Endodermal cell (in vitro differentiated cells): ENCODE measurements at regions not wholly inside any gene's neighbourhood (a gene's known extent, or its start where the extent isn't known, plus 50 kb on each side); places are given as distances from the start of the nearest gene placed in this dataset.

Experiments used
- DNase-seq: peaks from one replicate; pipeline ENCODE4 v3.0.0-alpha.2; 2017
- H3K27ac ChIP-seq: 2 replicates; pipeline ENCODE4 v1.5.1; 2013; ENCODE audit warnings: mild to moderate bottlenecking, low read depth, low read length, moderate library complexity
- H3K27me3 ChIP-seq: 2 replicates; pipeline ENCODE4 v1.6.1; 2013; ENCODE audit warnings: mild to moderate bottlenecking, low read length, moderate library complexity; ENCODE audit not compliant: insufficient read depth, control insufficient read depth, poor library complexity, severe bottlenecking
- H3K36me3 ChIP-seq: 2 replicates; pipeline ENCODE4 v1.7.0; 2013; ENCODE audit warnings: mild to moderate bottlenecking, low read length, moderate library complexity; ENCODE audit not compliant: control insufficient read depth, insufficient read depth
- H3K4me1 ChIP-seq: one replicate; pipeline ENCODE4 v1.7.0; 2013; ENCODE audit warnings: low read length; ENCODE audit not compliant: control insufficient read depth, insufficient read depth
- H3K4me3 ChIP-seq: 2 replicates; pipeline ENCODE4 v1.5.1; 2013; ENCODE audit warnings: mild to moderate bottlenecking, low read length, moderate library complexity
- H3K9ac ChIP-seq: 2 replicates; pipeline ENCODE4 v1.6.1; 2013; ENCODE audit warnings: mild to moderate bottlenecking, low read length, moderate library complexity; ENCODE audit not compliant: poor library complexity, severe bottlenecking; ENCODE audit errors: extremely low read depth
- H3K9me3 ChIP-seq: 2 replicates; pipeline ENCODE4 v1.6.1; 2013; ENCODE audit warnings: mild to moderate bottlenecking, low read length, moderate library complexity; ENCODE audit not compliant: control insufficient read depth
- H3K27ac Mint-ChIP-seq: 2 replicates; pipeline ENCODE4 v1.8.0; 2020; ENCODE audit warnings: mixed read lengths
- H3K27me3 Mint-ChIP-seq: 2 replicates; pipeline ENCODE4 v1.8.0; 2021; ENCODE audit warnings: mild to moderate bottlenecking, mixed read lengths; ENCODE audit not compliant: insufficient read depth
- H3K36me3 Mint-ChIP-seq: 2 replicates; pipeline ENCODE4 v1.8.0; 2020; ENCODE audit warnings: low read depth, mixed read lengths
- H3K4me1 Mint-ChIP-seq: 2 replicates; pipeline ENCODE4 v1.8.0; 2020; ENCODE audit warnings: mixed read lengths
- H3K4me3 Mint-ChIP-seq: 2 replicates; pipeline ENCODE4 v1.8.0; 2020; ENCODE audit warnings: mild to moderate bottlenecking, moderate library complexity, mixed read lengths
- H3K9me3 Mint-ChIP-seq: 2 replicates; pipeline ENCODE4 v1.8.0; 2020; ENCODE audit warnings: mild to moderate bottlenecking, mixed read lengths
- CTCF ChIP-seq: fragments of 200-600 bp; sonication (generic); conservative IDR thresholded peaks from 2 replicates; pipeline ENCODE4 v1.5.0; 2021; ENCODE audit warnings: antibody characterized with exemption, mild to moderate bottlenecking
- WGBS, 2 experiments: methylation state at CpG; one replicate each; pipeline versions ENCODE4 v1.1.5 to v1.1.7; 2013; ENCODE audit warnings: missing lambda C conversion rate in 2 of 2, mixed read lengths in 1 of 2; ENCODE audit not compliant: insufficient coverage in 1 of 2, insufficient read length in 1 of 2; 5-methylcytosine and 5-hydroxymethylcytosine counted together

DNA sequence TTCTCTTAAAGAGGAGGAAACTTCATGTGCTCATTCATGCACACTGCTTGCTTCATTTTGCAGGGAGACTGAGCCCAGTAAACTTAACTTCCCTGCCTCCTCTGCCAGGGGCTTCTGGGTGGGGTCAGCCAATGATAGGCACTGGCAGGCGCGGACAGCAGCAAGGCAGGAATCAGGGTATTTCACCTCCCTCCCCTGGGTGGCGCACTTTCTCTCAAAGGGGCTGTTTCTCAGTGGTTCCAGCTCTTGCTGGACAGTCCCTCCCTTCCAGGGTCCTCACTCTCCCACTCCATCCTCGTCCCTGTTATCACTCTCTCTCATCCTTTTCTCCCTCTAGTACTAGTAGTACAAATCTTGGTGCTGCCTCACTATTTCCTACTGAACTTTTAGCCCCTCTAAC is 320.5 kb upstream of the ZNF521 start:
- no peak overlapping the region for H3K4me3 ChIP-seq
- peak; percentile 89 for DNase-seq
- Mint-ChIP-seq H3K4me1 (peaks cover 8% of the 10 kb centered on the region), H3K4me3 (no peak overlapping the region), H3K36me3 (no peaks in the 10 kb centered on the region), H3K27me3 (no peaks in the 10 kb centered on the region), H3K27ac (no peak overlapping the region), H3K9me3 (no peaks in the 10 kb centered on the region)
- no peaks in the 10 kb centered on the region for H3K4me1 ChIP-seq
- H3K36me3 ChIP-seq, result no peaks in the 10 kb centered on the region
- H3K9ac ChIP-seq, result no peak overlapping the region
- no peak overlapping the region for H3K27ac ChIP-seq
- no peaks in the 10 kb centered on the region for H3K27me3 ChIP-seq
- no peaks in the 10 kb centered on the region for H3K9me3 ChIP-seq
- WGBS, 2 experiments, result 78 to 80% methylated on average over 2 to 4 of the region's 4 CpGs
- peak; percentile 78 for TF ChIP-seq CTCF

DNA sequence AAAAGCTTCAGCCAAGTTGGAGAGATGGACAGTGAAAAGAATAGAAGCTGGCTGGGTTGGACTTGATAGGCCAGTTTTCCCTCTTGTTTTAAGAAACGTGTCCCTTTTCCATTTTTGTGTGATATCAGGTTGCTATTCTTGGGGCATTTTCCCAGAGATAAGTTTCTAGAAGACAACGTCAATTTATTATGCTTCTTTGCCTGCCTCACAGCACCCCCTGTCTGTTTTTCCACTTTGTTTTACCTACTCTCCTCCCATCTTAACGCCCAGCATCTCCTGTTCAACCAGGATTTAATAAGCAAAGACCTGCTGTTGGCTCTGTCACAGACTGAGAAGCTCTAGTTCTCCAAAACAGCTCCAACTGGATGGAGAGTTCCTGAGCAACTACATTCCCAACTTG is 317.8 kb upstream of the ZNF521 start:
- TF ChIP-seq CTCF, result peak; percentile 61
- no peaks in the 10 kb centered on the region for H3K27me3 Mint-ChIP-seq
- no peaks in the 10 kb centered on the region for H3K4me1 Mint-ChIP-seq
- no peak overlapping the region for H3K9ac ChIP-seq
- no peak overlapping the region for H3K27ac ChIP-seq
- WGBS, 2 experiments, result 61 to 87% methylated on average over 3 of the region's 3 CpGs
- no peak overlapping the region for H3K27ac Mint-ChIP-seq
- no peaks in the 10 kb centered on the region for H3K36me3 ChIP-seq
- H3K4me1 ChIP-seq, result no peaks in the 10 kb centered on the region
- H3K27me3 ChIP-seq, result no peaks in the 10 kb centered on the region
- no peaks in the 10 kb centered on the region for H3K36me3 Mint-ChIP-seq
- H3K4me3 ChIP-seq, result no peak overlapping the region
- DNase-seq, result no peak
- no peaks in the 10 kb centered on the region for H3K9me3 ChIP-seq
- no peaks in the 10 kb centered on the region for H3K9me3 Mint-ChIP-seq
- H3K4me3 Mint-ChIP-seq, result no peak overlapping the region

DNA sequence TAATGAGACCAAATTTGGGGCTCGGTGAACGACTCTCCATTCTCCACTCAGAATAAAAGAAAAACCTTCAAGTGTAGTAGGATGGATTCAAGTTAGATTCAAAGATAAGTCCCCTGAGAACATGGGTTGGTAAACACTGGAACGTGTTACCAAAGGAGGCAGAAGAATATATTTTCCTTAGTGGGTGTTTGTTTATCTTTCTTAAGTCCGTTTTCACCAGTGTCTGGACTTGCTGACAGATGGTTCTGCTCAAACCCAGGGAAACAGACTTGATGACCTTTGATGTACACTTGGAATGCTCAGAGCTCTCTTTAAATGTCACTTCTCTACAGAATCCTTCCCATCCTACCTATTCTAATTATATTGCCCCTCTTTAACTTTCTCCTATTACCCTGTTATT is 310.3 kb upstream of the ZNF521 start:
- no peak overlapping the region for H3K27ac ChIP-seq
- no peak for TF ChIP-seq CTCF
- no peak for DNase-seq
- H3K27ac Mint-ChIP-seq, result no peak overlapping the region
- no peaks in the 10 kb centered on the region for H3K27me3 ChIP-seq
- no peaks in the 10 kb centered on the region for H3K4me1 Mint-ChIP-seq
- WGBS, 2 experiments, result 92 to 100% methylated on average over 1 to 4 of the region's 4 CpGs
- no peak overlapping the region for H3K9ac ChIP-seq
- H3K36me3 ChIP-seq, result no peaks in the 10 kb centered on the region
- no peaks in the 10 kb centered on the region for H3K27me3 Mint-ChIP-seq
- H3K4me3 Mint-ChIP-seq, result no peak overlapping the region
- no peaks in the 10 kb centered on the region for H3K9me3 Mint-ChIP-seq
- no peaks in the 10 kb centered on the region for H3K36me3 Mint-ChIP-seq
- H3K4me1 ChIP-seq, result no peaks in the 10 kb centered on the region
- no peaks in the 10 kb centered on the region for H3K9me3 ChIP-seq
- no peak overlapping the region for H3K4me3 ChIP-seq
